ENCODE measurements at regions not wholly inside any gene's neighbourhood (a gene's known extent, or its start where the extent isn't known, plus 50 kb on each side); places are given as distances from the start of the nearest gene placed in this dataset.

GRCh38 chr11:16454289-16454863 is 98.0 kb upstream of the SOX6 start:
- H4K20me1 ChIP-seq (ENCODE audit: control insufficient read depth, extremely low read depth, insufficient read depth, low read length), result no peaks in the 10 kb centered on the region
- H3K79me2 ChIP-seq (ENCODE audit: control insufficient read depth, insufficient read depth, low read length), result no peaks in the 10 kb centered on the region
- no peak overlapping the region for H3K4me2 ChIP-seq (ENCODE audit: extremely low read depth, insufficient read depth, low read length)
- no peak overlapping the region for H2AFZ ChIP-seq (ENCODE audit: low read length)
- no peaks in the 10 kb centered on the region for H3K27me3 ChIP-seq (ENCODE audit: control insufficient read depth, insufficient read depth, low read length)
- no peak for TF ChIP-seq EZH2 (IDR thresholded peaks at IDR 0.05; ENCODE audit: low read length, missing control alignments)
- TF ChIP-seq, protein P1, sequence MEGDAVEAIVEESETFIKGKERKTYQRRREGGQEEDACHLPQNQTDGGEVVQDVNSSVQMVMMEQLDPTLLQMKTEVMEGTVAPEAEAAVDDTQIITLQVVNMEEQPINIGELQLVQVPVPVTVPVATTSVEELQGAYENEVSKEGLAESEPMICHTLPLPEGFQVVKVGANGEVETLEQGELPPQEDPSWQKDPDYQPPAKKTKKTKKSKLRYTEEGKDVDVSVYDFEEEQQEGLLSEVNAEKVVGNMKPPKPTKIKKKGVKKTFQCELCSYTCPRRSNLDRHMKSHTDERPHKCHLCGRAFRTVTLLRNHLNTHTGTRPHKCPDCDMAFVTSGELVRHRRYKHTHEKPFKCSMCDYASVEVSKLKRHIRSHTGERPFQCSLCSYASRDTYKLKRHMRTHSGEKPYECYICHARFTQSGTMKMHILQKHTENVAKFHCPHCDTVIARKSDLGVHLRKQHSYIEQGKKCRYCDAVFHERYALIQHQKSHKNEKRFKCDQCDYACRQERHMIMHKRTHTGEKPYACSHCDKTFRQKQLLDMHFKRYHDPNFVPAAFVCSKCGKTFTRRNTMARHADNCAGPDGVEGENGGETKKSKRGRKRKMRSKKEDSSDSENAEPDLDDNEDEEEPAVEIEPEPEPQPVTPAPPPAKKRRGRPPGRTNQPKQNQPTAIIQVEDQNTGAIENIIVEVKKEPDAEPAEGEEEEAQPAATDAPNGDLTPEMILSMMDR (conservative IDR thresholded peaks at IDR 0.05 in 1 of 2, IDR thresholded peaks at IDR 0.05 in 1 of 2; ENCODE audit: low read depth in 1 of 2, low read length in 2 of 2), result no peak
- H3K4me1 ChIP-seq (ENCODE audit: control insufficient read depth, extremely low read depth, insufficient read depth, low read length), result no peaks in the 10 kb centered on the region
- no peaks in the 10 kb centered on the region for H3K36me3 ChIP-seq (ENCODE audit: control insufficient read depth, insufficient read depth, low read length)
- H3K4me3 ChIP-seq (replicated peaks in 1 of 4; ENCODE audit: control extremely low read depth in 1 of 4, insufficient read depth in 1 of 4, low read depth in 3 of 4, low read length in 4 of 4), result no peak overlapping the region
- H3K9me3 ChIP-seq (ENCODE audit: control insufficient read depth, insufficient read depth, low read depth, low read length), result no peaks in the 10 kb centered on the region
- no peak overlapping the region for H3K9ac ChIP-seq (ENCODE audit: insufficient read depth, low read length)
- no peak overlapping the region for H3K27ac ChIP-seq (ENCODE audit: insufficient read depth, low read length)
- peak in 1 of 2 donors; percentile 25 for DNase-seq (ENCODE audit: low read depth in 2 of 2)

GRCh38 chr11:16448123-16448717 is 91.9 kb upstream of the SOX6 start:
- no peak overlapping the region for H3K9ac ChIP-seq (ENCODE audit: insufficient read depth, low read length)
- H3K9me3 ChIP-seq (ENCODE audit: control insufficient read depth, insufficient read depth, low read depth, low read length), result no peaks in the 10 kb centered on the region
- no peaks in the 10 kb centered on the region for H4K20me1 ChIP-seq (ENCODE audit: control insufficient read depth, extremely low read depth, insufficient read depth, low read length)
- no peaks in the 10 kb centered on the region for H3K36me3 ChIP-seq (ENCODE audit: control insufficient read depth, insufficient read depth, low read length)
- peak in 1 of 2 donors; percentile 6 for DNase-seq (ENCODE audit: low read depth in 2 of 2)
- no peak overlapping the region for H3K4me3 ChIP-seq (replicated peaks in 1 of 4; ENCODE audit: control extremely low read depth in 1 of 4, insufficient read depth in 1 of 4, low read depth in 3 of 4, low read length in 4 of 4)
- H3K79me2 ChIP-seq (ENCODE audit: control insufficient read depth, insufficient read depth, low read length), result no peaks in the 10 kb centered on the region
- no peak overlapping the region for H3K27ac ChIP-seq (ENCODE audit: insufficient read depth, low read length)
- H3K4me2 ChIP-seq (ENCODE audit: extremely low read depth, insufficient read depth, low read length), result no peak overlapping the region
- no peaks in the 10 kb centered on the region for H3K4me1 ChIP-seq (ENCODE audit: control insufficient read depth, extremely low read depth, insufficient read depth, low read length)
- no peaks in the 10 kb centered on the region for H3K27me3 ChIP-seq (ENCODE audit: control insufficient read depth, insufficient read depth, low read length)
- H2AFZ ChIP-seq (ENCODE audit: low read length), result no peak overlapping the region
- TF ChIP-seq, protein P1 (conservative IDR thresholded peaks at IDR 0.05 in 1 of 2, IDR thresholded peaks at IDR 0.05 in 1 of 2; ENCODE audit: low read depth in 1 of 2, low read length in 2 of 2), result no peak
- no peak for TF ChIP-seq EZH2 (IDR thresholded peaks at IDR 0.05; ENCODE audit: low read length, missing control alignments)

DNA sequence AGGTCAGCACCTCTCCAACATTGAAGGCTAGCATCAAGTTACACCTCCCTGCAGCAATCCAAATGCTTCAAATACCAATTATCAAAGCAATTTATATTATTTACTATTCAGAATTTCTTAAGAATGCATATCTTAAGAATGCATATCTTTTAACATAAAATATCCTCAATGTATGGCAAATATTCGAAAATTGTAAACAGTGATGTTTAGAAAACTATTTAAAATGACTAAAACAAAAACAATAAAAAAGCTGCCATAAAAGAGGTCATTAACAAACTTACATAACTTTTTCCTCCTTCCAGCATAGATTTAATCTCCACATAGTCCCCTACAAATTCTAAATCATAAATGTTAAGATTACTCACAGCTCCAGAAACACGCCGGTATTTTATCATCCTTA is 85.1 kb upstream of the SOX6 start:
- H3K36me3 ChIP-seq (ENCODE audit: control insufficient read depth, insufficient read depth, low read length), result no peaks in the 10 kb centered on the region

More for the DNA sequence above, 85.1 kb upstream of the SOX6 start:
- H2AFZ ChIP-seq (ENCODE audit: low read length), result no peak overlapping the region
- H3K4me3 ChIP-seq (replicated peaks in 1 of 4; ENCODE audit: control extremely low read depth in 1 of 4, insufficient read depth in 1 of 4, low read depth in 3 of 4, low read length in 4 of 4), result no peak overlapping the region
- H3K4me1 ChIP-seq (ENCODE audit: control insufficient read depth, extremely low read depth, insufficient read depth, low read length), result no peaks in the 10 kb centered on the region
- no peaks in the 10 kb centered on the region for H4K20me1 ChIP-seq (ENCODE audit: control insufficient read depth, extremely low read depth, insufficient read depth, low read length)
- no peak for DNase-seq (ENCODE audit: low read depth in 2 of 2)
- no peaks in the 10 kb centered on the region for H3K79me2 ChIP-seq (ENCODE audit: control insufficient read depth, insufficient read depth, low read length)
- no peak overlapping the region for H3K4me2 ChIP-seq (ENCODE audit: extremely low read depth, insufficient read depth, low read length)
- no peaks in the 10 kb centered on the region for H3K9me3 ChIP-seq (ENCODE audit: control insufficient read depth, insufficient read depth, low read depth, low read length)
- no peak overlapping the region for H3K27ac ChIP-seq (ENCODE audit: insufficient read depth, low read length)
- no peak for TF ChIP-seq EZH2 (IDR thresholded peaks at IDR 0.05; ENCODE audit: low read length, missing control alignments)
- TF ChIP-seq, protein P1 (conservative IDR thresholded peaks at IDR 0.05 in 1 of 2, IDR thresholded peaks at IDR 0.05 in 1 of 2; ENCODE audit: low read depth in 1 of 2, low read length in 2 of 2), result no peak
- no peaks in the 10 kb centered on the region for H3K27me3 ChIP-seq (ENCODE audit: control insufficient read depth, insufficient read depth, low read length)
- H3K9ac ChIP-seq (ENCODE audit: insufficient read depth, low read length), result no peak overlapping the region

Measured in fibroblast of lung (primary cell).